ENCODE measurements at regions not wholly inside any gene's neighbourhood (a gene's known extent, or its start where the extent isn't known, plus 50 kb on each side); places are given as distances from the start of the nearest gene placed in this dataset.

DNA sequence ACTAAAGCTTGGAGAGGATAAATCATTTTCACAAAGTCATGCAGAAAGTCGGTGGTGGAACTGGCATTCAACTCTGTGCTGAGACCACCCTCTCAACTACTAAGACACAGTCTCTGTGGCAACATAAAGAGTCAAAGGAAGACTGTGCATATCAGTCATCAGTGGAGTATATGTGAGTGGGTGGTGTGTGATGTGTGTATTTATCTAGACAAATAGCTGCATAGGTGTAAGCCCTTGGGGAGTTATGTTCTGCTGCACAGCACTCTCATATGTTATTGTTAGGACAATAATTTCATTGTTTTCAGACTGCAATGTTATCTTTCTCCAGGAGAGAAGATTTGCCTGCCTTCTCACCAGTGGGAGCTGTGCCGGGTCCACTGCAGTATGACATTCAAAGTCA, 186.3 kb upstream of the HNRNPA3 start:
- no peak for DNase-seq

DNA sequence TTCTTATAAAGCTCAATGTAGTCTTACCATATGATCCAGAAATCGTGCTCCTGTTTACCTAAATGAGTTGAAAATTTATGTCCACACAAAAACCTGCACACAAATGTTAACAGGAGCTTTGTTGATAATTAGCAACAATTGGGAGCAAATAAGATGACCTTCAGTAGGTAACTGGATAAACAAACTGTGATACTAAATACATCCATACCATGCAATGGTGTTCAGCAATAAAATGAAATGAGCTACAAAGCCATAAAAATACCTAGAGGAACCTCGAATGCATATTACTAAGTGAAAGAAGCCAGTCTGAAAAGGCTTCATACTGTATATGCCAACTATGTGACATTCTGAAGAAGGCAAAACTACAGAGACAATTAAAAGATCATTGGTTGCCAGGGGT, 185.6 kb upstream of the HNRNPA3 start:
- no peak for DNase-seq

DNA sequence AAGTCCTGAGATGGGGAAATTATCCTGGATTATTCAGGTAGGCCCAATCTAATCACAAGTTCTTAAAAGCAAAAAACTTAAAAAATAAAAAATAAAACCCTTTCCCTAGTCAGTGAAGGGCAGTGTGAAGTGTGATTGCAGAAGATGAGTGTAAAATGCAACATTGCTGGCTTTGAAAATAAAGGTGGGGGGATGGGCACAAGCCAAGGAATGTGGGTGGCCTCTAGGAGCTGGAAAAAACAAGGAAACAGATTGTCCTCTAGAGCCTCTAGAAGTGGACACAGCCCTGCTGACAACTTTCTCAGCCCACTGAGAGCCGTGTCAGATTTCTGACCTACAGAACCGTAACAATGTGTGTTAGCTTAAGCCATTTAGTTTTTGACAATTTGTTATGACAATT, 184.3 kb upstream of the HNRNPA3 start:
- DNase-seq, result no peak

DNA sequence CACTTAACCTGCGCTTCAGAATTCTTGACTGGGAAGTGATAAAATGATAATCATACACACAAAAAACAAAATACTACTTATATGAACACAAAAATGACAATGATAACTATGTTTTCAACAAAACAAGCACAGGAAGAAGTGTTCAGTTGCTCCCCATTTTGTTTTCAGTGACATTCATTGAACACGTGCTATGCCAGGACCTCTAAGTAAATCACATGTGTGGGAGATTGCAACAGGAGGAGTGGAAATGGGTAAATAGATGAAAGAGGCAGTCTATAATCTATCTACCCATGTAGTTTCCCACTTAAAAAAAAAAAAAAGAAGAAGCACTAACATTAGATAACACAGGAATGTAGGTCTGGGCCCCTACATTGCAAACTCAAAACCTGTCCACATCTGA, 183.5 kb upstream of the HNRNPA3 start:
- DNase-seq, result no peak

DNA sequence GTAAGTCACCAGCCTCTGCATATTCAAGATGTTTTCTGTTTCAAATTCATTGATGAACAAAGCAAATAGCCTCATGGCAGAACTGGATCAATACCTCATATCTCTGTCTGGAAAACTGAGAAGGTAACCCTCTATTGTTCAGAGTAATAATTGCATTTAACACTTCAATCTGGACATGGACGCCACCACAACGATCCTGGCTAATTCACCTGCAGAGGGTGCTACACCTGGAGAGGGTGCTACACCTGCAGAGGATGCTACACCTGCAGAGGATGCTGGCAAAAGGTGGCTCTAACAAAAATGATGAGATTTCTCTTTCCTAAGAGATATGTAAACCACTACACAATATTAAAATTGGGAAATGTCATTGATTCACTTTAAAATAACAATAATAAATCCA, 183.1 kb upstream of the HNRNPA3 start:
- DNase-seq, result no peak

DNA sequence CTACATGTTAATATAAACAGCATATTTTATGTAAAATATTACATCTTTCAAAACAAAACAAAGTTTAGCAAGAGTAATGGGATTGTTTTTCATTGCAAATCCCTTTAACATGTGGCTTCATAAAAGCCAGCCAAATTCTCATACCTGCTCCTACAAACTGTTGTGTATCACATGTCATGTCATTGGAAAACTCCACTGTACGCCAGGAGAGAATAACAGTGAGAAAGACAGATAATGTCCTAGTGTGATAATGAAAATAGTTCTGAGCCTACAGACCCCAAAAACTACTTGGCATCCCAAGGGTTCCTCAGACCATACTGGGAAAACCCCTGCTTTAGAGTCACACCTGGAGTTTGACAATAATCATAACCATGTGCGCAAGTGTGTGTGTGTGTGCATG, 182.7 kb upstream of the HNRNPA3 start:
- DNase-seq, result no peak

DNA sequence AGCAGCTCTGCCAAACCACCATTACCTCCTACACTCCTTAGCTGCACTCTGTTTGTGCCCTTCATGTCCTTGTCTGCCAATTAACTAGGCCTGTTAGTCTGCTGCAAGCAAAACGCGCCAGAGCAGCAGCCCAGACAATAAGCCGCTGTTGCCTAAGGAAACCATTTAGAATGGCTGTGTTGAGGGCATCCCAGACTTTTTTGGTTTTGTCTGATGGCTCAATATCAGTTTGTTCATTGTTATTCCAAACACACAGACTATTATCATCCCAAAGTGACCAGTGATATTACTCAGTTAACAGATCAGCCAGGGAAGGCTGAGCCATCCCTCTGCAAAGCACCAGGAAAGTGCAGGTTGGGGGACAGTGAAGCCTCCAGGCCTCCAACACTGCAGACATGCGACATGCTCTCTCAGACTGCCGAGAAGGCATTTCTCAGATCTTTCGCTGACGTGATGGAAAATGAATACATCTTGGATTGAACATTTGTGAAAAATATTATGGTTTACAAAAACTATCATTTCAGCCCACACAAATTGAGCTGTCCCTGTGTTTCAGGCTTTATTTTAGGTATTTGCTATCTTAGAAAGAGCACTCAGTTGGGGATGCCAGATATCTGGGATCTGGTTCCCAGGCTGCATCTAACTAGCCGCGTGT, 182.0 kb upstream of the HNRNPA3 start:
- no peak for DNase-seq

DNA sequence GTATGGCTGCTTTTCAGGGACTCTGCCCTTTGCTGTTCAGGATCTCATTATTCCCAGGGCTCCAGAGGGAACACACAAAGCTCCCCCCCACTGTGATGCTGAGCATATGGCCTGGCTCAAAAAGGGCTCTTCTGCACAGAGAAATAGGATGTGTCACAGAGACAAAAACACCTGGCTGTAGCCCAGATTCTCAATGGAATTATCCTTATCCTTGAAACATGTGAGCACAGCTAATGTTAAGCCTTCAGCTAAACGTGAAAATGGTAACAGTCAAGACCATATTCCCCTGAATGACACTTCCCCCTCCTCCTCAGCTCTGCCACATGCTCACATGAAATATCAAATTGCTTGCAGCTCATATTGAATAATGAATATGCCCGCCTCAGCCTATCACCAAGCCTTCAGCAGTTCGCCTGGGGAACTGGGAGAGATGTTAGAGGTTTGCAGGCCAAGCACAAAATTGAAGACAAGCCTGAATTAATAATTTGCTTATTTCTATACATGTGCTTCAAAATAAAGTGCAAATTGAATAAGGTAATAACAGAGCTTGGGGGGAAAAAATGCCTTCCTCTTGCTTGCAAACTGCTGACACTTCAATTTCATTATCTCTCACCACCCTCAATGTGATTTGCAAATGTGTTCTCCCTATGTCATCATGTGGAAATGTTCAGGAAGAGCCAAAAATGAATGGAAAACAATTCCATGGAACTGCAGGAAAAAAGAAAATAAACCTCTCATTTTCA, 181.0 kb upstream of the HNRNPA3 start:
- DNase-seq, result no peak

DNA sequence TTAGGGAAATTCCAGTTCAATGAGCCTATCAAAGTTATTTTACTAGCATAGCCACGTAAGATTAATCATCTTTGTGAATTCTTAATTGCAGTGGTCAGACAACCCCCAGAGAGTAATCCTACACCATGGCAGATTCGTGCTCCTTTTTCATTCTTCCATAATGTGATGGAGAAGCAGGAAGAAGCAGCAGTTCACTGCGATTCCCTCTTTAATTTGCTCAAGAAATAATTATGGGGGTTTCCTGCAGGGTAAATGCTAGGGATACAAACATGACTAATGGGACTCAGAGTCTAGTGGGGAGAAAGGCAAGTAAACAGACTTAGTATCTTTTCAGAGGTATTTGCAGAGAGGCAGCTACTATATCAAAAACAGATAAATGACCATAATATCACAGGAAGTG, 175.8 kb upstream of the HNRNPA3 start:
- no peak for DNase-seq

DNA sequence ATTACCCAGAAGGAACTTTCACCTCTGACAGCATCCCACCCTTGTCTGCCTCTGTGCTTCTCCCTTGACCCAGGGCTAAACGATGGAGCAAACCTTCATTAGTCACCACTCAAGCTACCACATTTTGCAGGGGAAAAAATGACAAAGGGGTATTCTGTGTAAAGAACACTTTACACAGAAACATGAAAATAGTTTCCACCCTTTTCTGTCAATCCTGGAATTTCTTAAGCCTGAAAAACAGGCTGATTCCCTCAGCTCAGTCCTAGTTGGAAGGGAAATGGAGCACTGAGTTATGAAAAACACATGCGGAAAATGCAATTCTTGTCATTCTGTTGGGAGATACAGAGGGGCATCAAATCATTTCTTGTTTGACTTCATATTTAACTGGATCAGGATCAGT, 175.0 kb upstream of the HNRNPA3 start:
- no peak for DNase-seq

DNA sequence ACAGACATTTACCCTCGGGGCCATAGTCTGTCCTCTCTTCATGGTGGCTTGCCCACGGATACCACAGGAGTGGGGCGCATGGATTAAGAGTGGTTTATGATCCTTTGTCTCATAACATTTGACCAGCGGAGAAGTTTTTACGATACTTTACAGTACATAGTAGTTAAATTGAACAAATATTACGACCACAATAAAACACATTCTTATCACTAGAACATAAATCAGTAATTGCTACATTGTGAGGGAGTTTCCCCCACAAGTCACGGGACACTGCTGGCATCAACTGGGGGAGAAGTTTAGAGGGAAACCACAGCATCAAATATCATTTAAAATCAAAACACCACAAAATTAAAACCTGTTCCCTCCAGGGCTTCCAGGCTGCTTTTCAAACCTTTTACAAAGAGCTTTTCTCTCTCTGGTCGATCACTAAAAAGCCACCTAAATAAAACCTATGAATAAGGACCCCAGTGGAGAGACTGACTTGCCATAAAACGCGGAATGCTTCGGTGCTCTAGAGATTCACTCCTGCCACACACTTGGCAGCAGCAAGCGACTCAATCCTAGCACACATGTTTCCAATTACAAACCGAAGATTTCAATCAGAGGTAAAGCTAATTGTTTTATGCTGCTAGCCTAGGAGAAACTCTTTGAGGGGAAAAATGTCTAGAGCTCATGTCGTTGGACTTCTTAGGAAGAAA, 173.7 kb upstream of the HNRNPA3 start:
- no peak for DNase-seq

DNA sequence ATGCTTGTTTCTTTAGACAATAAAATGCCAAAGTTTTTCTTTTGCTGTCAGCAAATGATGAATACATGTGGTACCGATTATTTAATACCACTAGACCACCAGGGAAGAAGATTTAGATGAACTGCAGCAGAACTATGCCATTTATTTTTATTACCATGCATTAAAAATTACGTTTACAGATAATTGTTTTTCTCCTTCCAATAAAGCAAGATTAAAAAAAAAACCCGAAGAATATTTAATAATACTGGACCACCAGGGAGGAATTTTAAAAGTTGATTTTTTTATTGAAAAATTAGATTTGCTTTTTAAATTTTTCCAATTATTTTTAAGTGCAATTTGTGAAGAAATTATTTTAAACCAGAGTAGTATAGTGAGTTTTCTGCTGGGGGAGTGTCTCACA, 170.3 kb upstream of the HNRNPA3 start:
- DNase-seq, result no peak

DNA sequence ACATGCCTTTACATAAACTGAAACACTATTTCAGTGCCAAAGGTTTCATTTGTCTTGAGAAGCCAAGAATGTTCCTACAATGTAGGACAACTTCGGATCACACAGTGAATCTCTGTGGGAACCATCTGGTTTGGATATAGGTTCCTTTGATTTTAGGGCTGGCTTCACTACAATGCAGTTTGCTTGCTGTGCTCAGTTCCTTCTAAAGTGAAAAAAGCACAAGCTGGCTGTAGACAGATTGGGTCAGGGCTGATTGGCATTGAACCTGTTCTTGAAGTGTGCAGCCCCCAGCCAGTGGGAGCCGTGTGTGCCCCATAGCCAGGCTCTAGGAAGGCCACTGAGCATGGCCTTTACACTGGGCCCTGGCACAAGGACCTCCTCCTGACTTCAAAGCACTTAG, 167.9 kb upstream of the HNRNPA3 start:
- DNase-seq, result no peak

DNA sequence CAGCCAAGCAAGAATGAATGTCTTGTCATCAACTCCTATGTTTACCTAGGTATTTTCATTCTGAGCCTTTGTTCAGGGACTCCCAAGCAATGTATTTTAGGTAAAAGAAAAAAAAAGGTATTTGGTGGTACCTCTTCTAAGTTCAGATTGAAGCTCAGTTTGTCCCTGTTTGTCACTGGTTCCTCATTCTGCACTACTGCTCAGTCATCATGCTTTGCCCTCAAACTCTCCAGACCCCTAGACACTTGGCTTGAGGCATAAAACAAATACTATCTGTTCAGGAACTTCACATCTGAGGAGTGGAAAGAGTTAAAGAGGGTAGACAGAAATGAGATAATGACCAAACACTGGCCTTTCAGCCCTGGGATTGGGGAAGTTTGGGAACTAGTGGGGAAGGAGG, 163.6 kb upstream of the HNRNPA3 start:
- no peak for DNase-seq

DNA sequence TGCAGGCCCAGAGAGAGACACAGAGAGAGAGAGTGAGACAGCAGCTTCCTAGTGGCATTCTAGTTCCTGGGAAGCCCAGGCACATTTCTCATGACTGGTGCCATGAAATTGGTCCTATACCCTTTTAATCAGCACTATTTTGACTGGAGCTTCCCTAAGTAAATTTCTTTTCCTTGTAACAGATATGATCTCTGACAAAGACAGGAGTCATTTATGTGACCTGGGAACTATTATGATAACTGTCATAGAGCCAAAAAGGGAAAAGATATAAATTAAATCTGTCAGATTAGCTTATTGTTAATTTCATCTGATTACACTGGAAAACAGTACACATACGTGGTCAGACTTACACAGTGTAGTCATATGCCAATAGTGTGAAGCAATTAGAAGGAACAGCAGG, 161.3 kb upstream of the HNRNPA3 start:
- DNase-seq, result no peak

DNA sequence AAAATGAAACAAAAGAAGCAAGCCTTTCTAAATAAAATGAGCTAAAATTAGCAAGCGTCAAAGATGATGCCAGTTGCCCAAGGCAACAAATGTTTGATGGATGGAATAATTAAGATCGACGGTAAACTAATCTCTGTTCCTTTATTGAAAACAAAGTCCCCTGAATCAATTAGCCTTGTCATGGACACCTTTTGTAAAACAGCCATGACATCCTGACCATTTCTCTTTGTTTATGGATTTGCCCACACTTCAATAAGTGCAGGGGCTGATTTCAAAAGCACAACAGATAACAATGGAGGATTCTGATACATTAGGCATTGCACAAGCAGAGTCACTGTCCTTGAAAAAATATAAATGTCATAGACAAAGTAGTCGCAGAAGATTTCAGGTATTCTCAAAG, 160.1 kb upstream of the HNRNPA3 start:
- no peak for DNase-seq

DNA sequence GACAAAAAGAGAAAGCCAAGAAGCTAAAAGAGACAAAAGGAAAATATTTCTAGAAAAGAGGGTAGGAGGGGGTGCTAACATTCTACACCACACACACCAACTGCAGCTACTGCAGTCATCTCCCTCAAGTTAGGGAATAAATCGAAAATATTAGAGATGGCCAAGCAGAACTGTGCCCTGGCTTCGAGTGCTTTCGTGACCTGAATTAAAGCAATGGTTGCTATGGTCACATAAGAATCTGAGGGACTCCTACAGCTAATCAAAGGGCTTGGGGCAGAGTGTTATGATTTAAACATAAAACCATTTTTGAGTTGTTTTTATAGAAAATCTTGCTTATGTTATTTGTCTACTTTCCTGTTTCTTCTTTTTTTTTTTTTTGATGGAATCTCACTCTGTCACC, 159.6 kb upstream of the HNRNPA3 start:
- no peak for DNase-seq

DNA sequence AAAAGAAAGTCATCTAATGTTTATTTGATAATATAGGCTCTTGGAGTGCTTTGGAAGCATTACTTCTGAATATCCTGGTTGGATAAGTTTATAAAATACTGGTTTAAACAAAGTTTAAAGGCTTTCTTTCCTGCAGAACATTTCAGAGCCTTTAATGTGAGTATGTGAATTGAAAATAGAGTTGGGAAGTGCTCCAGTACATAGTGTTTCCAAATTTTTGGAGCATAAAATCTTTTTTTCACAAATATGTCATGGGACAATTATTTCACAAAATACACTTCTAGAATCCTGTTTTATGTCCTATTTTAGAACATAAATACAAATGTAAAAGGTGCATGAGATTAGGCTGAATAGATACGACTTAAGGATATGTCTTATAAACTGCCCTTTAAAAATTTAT, 158.9 kb upstream of the HNRNPA3 start:
- no peak for DNase-seq

DNA sequence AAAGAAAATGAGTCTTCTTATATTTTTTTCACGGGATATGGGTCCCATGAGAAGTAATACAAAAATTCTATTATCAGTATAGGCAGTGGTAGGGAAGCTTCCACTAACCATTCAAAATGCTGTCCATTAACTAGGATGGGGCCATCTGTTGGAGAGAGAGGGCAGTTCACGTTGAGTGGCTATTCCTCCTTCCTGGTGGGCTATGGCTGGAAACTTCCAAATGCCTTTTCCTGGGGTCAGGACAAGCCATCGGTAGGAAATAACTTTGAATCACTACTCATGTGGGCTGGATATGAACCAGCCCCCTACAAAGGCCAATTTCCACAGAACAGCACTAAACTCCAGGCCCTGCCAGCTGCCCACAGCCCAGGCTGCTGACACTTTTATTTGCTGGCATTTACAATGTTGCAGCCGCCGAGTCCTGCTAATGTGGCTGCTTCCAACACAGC, 156.1 kb upstream of the HNRNPA3 start:
- DNase-seq, result no peak

DNA sequence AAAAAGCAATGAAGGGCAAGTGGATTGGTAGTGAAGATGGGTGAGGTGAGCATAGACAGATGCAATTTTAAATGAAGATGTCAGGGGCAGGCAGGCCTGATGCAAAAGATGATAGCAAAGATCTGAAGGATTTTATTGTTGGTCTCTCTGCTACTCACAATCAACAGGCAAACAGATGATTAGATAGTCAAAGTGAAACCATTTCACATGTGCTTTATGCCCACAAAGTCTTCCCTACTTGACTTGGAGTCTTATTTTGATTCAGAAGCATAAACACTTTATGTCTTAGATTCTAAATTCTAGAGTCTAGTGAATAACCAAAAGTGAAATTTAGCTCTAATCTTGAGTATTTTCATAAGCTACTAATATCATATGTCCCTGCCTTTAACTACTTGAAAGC, 153.8 kb upstream of the HNRNPA3 start:
- DNase-seq, result no peak

DNA sequence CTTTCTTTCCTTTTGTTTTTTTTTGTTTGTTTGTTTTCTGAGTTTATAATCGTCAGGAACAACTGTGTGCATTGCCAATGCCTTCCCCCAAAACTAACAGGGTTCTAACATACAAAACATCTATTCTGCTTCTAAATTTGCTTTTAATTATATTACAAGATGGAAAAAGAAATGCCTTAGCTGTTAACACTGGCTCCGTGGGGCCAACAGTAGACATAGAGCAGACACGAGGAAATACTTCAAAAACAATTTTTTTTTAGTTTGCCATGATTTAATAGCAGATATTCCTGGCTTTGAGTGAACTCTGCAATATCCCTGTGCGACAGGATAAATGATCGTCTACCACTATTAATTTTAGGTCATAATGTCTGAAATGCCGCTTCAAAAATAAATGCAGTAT, 153.3 kb upstream of the HNRNPA3 start:
- DNase-seq, result no peak

DNA sequence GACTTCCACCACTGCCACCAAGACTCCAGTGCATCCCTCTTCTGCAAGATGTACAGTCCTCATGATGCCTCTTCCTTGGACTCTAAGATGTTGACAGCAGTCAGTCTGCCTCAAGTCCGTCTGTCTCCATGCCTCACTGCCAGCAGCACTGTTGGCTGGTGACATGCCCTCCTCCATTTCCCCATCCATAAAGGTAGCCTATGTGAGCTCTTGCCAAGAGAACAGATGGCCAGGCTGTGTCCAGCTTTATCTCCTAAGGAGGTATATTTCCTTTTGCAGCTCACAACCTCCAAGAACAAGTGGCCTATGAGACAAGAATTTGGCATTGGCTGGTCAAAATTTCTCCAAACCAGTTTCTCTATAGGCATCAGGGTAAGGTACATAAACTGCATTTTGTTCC, 149.3 kb upstream of the HNRNPA3 start:
- DNase-seq, result no peak

DNA sequence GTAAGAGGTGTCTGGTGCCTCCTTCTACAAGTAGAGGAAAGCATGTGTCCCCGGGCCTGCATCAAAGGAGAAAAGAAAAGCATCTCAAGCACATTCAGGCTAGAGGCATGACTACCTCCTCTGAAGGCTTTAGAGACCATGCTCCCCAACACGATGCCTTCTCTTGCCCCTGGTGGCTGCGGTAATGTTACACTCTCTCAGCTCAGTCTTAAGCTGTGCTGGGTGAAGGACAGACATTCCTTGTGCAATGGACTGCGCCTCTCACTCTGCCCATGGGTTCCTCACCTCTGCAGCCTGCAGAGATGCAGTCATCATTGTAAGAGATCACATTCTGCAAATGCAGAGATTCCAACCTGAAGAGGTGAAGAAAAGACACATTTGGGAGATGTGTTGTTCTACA, 148.2 kb upstream of the HNRNPA3 start:
- DNase-seq, result no peak

DNA sequence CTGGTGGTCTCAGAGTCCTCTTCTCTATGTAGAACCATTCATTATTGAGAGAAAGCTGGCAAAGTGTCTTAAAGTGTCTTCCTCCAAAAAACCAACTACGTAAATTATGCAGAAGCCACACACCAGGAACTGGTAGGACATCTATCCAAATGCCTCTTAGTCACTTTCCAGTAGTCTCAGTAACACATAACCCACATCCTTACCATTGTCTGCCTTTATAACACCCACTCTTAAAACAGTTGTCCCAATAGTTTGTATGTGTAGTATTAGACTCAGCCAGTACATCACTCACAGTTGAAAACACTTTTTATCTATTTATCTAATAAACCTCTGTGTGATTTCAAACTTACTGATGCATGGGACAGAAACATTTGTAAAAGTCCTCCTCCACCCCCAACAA, 143.6 kb upstream of the HNRNPA3 start:
- DNase-seq, result no peak
